ENCODE measurements at regions not wholly inside any gene's neighbourhood (a gene's known extent, or its start where the extent isn't known, plus 50 kb on each side); places are given as distances from the start of the nearest gene placed in this dataset.

DNA sequence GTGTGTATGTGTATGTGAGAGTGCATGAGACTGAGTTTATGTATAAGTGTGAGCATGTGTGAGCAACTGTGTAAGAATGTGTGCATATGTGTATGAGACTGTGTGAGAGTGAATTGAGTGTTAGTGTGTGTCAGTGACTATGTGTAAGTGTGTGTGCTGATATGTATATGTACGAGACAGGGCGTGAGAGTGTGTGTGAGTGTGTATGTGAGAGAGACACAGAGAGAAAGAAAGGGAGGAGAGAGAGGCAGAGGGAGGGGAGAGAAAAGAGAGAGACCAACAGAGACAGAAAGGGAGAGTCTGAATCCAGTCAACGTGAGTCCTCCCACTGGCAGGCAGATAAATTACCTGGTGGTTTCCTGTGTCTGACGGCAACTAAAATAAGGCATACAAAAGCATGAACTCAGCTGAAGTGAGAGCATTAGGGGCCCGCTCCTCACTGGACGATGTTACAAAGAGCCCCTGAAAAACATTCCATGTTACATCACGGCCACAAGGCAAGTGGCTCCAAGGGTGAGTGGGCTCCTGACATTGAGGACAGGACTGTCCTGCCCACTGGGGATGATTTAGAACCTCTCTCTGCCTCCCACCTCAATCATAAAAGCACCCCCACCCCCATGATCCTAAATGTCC, 66.6 kb upstream of the TIAM1 start:
- DNase-seq (ENCODE audit: low read depth, low spot score): no peak

DNA sequence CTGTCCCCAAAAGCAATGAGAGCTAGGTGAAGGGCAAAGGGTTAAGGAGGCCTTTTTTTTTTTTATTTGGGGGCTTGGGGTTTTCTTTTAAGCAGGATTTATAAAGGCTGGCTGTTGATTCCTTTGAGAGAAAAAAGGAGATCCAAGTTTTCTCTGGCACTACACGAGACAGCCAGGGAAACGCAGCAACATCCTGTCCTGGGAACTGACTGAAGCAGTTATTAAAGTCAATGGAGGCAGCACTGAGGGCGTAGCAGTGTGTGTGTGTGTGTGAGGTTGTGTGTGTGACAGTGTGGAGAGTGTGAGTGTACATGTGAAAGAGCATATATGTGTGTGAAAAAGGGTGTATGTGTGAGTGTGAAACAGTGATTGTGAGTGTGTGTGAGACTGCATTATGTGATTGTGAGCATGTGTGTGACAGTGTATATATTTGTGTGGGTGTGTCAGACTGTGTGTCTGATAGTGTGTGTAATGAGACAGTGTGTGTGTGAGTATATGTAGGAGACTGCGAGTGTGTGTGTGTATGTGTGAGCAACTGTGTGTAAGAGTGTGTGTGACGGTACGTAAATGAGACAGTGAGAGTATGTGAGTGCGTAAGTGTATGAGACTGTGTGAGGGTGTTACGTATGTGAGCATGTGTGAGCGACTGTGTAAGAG, 65.9 kb upstream of the TIAM1 start:
- no peak for DNase-seq (ENCODE audit: low read depth, low spot score)

DNA sequence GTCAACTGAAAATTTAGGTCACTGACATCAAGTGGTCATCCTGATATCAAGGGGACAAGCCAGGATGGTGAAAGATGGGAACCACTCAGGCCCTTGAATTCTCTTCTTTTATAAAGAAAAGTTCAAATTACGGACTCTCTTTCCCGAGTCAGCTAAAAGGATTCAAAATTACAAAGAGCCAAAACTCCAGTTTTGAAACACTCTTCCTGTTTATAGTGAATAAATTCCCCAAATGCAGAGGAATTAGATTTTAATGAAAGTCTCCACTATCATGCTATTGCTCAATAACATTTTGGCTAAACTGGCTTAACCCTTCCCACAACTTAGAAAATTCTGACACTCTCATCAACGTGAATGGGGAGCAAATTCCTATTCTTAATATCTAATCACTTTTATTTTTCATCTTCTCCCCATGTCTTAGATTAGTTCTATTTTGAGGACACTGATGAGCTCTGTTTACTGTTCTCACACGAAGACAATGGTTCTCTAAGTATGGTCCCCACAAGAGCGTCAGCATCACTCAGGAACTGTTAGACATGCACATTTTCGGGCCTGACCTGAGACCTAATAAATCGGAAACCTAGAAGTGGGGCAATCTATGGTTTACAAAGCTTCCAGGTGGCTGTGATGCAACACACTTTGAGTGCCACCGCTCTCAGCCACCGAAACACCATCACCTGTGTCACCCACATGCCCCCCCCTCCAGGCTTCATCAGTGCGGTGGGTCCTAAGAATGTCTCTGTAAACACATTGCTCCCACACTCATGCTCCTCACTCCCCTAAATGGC, 64.4 kb upstream of the TIAM1 start:
- no peak for DNase-seq (ENCODE audit: low read depth, low spot score)

DNA sequence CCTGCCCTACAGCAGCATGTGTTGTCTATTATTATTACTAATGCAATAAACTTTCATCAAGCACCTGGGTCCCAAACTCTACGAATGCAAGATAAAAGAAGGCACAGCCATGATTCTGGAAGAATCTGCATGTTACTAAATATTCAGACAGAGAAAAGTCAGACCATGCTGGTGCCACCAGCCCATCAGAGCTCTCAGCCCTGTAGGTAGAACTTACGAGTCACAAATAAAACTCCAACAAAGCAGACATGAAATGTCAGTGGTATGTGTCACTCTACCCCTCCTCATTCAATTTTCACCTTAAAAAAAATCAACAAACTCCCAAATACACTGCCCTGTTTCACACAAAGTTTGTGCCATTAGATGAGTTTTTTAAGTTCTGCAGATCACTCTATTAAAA, 62.4 kb upstream of the TIAM1 start:
- no peak for DNase-seq (ENCODE audit: low read depth, low spot score)

DNA sequence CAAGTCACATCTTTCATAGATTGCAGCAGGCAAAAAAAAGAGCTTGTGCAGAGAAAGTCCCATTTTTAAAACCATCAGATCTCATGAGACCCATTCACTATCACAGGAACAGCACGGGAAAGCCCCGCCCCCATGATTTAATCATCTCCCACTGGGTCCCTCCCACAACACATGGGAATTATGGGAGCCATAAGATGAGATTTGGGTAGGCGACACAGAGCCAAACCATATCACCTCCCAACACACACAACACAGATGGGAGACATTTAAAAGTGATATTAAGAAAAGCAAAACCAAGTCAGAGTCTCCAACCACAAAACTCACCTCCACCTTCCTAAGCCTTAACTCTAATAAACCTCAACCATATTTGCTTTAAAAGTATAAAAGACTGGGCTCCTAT, 61.5 kb upstream of the TIAM1 start:
- no peak for DNase-seq (ENCODE audit: low read depth, low spot score)

DNA sequence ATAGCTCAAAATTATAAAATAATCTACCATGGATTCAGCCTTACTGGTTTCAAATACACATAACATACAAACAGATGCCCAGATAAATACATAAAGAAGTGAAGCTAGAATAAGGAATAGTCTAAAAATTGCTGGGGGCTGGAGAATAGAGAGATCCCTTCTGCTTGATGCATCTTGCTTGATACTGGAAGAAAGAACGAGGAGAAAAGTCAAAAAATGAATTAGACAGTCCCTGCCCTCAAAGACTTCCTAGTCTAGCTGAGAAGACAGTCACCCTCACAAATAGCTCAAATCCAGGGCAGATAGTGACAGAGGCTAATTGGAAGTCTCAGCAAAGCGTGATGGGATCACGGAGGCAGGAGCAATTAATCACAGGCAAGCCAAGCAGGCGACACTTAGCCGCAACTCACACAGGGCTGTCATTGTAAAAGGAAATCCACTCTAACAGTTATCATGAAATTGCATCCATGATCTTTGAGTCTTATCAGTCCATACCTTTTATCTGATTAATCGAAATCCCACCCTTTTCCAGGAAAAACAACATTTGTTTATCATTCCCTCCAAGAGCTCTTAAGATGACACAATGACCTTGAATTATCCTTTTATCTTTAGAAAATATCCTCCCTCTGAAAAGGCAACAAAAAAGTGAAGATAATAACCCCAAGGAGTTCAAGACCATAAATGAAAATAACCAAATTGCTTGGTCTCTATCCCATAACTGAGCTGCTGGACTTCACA, 59.7 kb upstream of the TIAM1 start:
- DNase-seq (ENCODE audit: low read depth, low spot score): no peak

DNA sequence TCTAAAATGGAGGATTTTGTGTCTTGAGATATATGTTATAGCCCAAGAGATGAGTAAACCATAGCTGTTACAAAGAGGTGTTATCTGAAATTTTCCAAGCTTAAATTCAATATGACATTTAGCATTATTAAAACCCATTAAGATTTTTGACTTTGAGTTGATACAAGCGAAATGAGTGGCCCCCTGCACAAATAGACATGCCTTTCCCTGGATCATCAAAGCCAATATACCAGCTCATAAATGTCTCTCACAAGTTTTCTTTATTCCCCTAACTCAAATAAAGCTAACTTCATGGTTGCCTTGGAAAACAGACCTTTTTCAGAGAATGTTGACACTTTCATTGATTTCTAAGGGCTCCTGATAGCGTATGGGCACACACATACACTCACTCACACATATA, 55.5 kb upstream of the TIAM1 start:
- no peak for DNase-seq (ENCODE audit: low read depth, low spot score)

DNA sequence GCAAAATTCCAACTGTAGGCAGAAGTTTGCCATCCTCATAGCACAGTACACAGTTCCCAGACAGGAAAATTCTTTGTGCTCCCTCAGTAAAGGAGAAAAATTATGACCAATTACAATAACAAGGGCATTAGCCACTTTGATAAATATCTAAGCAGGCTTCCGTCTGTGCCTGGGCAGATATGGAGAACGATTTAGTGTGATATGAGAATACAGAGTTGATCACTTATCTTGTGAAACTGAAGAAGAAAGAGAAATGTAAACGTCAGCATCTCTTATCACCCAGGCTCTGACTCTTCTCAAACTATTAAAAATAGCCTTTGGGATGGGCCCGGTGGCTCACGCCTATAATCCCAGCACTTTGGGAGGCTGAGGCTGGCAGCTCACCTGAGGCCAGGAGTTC, 54.5 kb upstream of the TIAM1 start:
- DNase-seq (ENCODE audit: low read depth, low spot score): no peak

DNA sequence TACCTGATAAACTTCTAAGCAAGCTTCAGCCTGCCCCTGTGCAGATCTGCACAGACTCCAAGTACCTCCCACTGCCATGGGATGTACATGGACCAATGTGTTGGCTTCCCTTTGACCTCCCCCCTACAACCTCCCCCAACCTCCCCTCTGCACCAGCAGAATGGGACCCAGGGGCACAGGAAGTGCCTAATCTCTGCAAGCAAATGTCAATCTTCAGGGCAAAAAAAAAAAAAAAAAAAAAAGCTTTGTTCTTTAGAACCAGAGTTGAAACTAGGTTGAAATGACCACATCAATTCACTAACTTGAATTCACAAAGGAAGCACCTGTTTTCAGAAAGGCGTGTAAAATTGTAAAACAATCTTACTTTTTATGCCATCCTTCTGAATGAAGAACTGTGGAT, 53.9 kb upstream of the TIAM1 start:
- no peak for DNase-seq (ENCODE audit: low read depth, low spot score)

DNA sequence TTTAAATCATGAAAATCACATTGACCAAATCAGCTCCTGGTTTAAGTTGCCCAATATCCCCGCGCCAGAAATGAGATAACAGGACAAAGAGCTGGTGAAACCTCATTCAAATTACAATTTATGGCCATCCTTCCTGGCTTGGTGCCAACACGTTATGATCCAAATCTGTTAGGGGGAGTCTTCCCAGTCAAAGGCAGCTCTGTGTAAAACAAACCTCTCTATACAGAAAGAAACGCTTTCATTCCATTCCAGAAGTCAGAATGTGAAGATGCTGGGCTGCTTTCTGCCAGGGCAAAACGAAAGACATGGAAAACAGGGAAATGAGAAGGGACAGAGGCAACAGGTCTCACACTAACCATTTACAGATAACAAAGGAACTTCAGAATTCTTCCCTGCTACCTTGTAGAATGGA, 53.5 kb upstream of the TIAM1 start:
- no peak for DNase-seq (ENCODE audit: low read depth, low spot score)

DNA sequence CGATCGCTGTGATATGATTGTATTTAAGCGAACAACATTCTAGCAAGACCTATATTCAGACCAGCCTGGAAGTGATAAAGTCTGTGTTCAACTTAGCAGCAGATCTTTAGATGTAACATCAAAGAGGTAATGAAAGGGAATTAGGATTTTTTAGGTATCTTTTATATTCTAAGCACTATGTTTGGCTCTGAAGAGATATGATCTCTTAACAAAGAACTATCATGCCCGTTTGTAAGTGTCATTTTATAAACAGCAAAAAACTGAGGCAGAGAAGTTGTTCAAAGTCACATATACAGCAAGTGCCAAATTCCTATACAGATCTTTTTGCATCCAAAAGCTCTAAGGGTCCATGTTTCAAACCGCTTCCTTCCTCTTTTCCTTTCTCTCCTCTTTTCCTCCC, 53.0 kb upstream of the TIAM1 start:
- no peak for DNase-seq (ENCODE audit: low read depth, low spot score)

DNA sequence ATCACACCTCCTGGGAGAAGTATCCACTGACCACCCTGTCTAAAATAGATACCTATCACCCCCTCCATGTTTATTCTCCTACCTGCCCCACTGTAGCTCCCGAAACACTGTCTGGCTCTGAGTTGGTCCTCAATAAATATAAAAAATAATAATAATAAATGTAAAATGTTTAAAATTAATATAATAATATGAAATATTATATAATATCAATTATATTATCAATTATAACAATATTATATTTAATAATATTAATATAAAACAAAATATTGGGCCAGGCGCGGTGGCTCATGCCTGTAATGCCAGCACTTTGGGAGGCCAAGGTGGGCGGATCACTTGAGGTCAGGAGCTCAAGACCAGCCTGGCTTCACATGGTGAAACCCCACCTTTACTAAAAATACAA, 52.3 kb upstream of the TIAM1 start:
- no peak for DNase-seq (ENCODE audit: low read depth, low spot score)

DNA sequence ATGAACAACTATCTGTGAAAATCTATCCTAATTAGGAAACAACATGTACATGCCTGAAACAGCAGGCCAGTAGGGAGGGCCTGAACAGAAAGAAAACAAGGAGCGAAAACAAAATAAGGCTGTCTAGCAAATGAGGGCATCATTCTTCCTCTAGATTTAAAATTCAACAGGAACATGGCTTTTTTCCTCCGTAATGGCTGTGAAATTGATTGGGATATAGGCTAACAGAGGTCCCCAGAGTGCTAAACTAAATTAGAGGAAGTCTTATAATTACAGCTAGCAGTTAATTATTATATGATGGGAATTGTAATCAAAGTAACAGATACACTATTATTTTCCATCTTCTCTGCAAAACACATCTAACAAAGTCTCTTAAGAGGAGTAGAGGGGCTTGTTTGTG, 51.7 kb upstream of the TIAM1 start:
- DNase-seq (ENCODE audit: low read depth, low spot score): no peak

DNA sequence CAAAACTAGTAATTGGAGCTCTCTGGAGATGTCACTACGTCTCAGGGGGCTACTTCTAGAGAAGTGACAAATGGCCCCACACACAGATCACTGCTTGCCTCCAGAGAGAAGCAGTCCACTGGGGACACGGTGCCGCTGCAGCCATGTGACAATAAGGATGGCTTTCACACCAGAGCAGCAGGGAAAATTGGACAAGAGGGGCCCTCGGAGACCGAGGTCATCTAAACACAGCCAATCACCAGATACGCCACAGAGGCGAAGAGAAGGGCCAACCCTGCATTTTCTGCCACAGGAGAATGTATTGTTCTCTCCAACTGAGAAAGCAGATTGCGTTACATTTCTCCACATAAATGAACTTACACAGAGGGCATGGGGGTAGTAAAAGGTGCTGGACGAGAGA, 51.2 kb upstream of the TIAM1 start:
- no peak for DNase-seq (ENCODE audit: low read depth, low spot score)

DNA sequence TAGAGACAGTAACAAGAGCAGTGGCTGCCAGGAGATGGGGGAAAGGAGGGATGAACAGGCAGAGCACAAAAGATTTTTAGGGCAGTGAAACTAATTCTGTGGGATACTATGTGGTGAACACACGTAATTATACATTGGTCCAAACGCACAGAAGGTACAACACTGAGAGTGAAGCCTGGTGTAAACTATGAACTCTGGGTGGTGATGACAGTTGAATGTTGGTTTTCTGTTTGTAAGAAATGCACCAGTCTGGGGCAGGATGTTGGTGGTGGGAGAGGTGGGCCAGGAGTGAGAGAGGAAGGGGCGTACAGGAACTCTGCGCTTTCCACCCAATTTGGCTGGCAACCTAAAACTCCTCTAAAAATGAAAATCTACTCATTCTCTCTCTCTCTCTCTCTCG, 50.2 kb upstream of the TIAM1 start:
- DNase-seq (ENCODE audit: low read depth, low spot score): no peak
